SIG-M5 (cell line): ENCODE measurements at regions not wholly inside any gene's neighbourhood (a gene's known extent, or its start where the extent isn't known, plus 50 kb on each side); places are given as distances from the start of the nearest gene placed in this dataset.
"Not testable (repeated sequence)": the region's sequence is repeated elsewhere in the genome, so short reads cannot be mapped to it uniquely, and the experiment has no call there.

Experiments
- DNase-seq: peaks from one replicate; lab custom pipeline; 2025; lab: John Stamatoyannopoulos, UW

DNA sequence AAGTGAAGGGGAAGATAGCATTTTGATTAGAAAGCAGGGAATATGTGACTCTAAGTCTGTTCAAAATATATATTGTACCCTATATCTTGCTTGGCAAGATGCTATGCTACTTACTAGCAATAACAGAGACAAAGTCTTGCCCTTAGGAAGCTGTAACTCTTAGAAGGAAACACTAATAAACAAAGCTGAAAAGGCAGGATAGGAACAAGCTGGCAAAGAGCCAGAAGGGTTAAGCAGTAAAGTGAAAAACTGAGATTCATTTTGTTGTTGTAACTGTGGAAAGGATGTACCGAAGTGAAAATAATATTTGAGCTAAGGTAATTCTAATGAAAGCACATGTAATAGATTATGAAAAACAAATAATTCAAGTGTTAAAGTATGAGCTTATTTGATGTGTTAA, 527.1 kb upstream of the FLRT2 start:
- no peak for DNase-seq

DNA sequence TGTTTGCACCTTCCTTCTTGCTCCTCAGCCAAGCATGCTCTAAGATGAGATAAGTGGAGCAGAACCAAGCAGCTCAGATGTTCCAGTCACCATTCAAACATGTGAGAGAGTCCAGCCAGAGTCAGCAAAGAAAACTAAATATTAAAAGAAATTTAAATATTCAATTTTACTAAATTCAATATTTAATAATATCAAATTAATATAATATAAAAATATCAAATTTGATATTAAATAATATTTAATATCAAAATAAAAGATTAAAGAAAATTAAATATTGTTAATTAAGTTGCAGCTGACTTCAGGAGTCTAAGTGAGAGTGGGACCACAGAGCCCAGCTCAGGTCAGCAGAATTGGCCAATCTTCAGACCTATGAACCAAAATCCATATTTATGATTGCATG, 526.1 kb upstream of the FLRT2 start:
- DNase-seq = no peak

DNA sequence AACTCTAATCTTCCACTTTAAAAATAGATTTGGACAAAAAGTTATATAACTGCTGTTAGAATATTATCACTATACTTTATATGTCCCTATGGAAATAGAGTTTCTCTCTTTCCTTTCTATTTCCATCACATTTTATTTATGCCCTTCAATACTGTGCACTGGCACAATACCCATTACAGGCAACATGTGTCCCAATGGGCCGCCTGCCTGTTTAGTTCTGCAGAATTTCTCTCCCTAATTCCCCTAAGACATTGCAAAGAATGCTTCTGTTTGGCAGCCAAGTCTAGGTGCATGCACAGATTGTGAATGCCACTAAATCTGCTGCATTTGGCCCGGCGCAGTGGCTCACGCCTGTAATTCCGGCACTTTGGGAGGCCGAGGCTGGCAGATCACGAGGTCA, 520.4 kb upstream of the FLRT2 start:
- DNase-seq = no peak

DNA sequence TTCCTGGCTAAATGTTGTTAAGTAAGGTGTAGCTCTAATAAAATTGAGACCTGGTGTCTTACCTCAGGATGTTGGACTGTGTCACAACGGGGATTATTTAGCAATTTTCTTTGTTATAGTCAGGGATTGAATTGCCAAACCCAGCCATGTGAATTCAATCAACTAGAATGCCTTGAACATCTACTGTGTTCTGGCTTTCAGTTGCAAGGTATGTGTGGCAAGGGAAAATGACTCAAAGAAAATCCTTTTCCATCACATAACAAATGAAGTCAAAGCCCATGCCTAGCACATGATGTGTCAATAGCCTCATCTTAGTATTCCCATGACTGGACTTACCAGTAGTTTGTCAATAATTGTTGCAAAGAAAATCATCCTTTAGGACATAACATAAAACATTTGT, 519.8 kb upstream of the FLRT2 start:
- DNase-seq = no peak

DNA sequence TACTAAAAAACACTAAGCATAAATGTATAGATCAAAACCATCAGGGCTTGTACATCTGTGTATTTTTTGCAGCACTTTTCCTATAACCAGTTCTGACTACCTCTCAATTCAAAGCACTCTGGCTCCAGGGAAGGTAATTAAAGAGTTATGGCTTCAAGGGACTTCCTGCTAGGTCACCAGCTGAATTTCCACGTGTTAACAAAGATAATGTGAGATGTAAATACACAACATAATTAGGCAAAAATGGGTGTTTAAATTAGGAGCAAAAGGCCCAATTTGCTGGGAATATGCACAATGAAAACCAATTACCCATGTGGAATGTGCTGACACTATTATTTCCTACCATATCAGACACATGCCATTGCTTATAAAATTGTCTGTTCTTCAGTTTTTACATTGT, 513.4 kb upstream of the FLRT2 start:
- no peak for DNase-seq

DNA sequence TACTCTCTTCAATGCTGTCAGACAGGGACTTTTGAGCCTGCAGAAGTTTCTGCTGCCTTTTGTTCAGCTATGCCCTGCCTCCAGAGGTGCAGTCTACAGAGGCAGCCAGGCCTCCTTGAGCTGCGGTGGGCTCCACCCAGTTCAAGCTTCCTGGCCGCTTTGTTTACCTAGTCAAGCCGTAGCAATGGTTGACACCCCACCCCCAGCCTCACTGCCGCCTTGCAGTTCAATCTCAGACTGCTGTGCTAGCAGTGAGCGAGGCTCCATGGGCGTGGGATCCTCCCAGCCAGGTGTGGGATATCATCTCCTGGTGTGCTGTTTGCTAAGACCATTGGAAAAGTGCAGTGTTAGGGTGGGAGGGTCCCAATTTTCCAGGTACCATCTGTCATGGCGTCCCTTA, 506.1 kb upstream of the FLRT2 start:
- DNase-seq = not testable (repeated sequence)

DNA sequence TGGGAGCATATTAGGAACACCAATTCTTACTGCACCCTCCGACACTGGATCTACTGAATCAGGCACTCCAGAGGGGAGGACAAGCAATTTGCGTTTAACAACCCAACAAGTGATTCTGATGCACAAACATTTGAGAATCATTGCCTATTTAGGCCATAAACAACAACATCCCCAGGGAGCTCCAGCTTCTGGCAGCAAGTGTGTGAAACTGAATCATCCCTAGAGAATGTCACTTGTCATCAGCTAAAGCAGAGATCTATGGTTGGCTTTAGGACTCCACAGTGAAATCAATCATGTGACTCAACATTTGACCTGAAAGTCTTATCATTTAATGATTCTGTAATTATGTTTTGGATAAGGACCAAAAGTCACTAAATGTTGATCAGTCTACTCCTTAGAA, 505.0 kb upstream of the FLRT2 start:
- DNase-seq = no peak

DNA sequence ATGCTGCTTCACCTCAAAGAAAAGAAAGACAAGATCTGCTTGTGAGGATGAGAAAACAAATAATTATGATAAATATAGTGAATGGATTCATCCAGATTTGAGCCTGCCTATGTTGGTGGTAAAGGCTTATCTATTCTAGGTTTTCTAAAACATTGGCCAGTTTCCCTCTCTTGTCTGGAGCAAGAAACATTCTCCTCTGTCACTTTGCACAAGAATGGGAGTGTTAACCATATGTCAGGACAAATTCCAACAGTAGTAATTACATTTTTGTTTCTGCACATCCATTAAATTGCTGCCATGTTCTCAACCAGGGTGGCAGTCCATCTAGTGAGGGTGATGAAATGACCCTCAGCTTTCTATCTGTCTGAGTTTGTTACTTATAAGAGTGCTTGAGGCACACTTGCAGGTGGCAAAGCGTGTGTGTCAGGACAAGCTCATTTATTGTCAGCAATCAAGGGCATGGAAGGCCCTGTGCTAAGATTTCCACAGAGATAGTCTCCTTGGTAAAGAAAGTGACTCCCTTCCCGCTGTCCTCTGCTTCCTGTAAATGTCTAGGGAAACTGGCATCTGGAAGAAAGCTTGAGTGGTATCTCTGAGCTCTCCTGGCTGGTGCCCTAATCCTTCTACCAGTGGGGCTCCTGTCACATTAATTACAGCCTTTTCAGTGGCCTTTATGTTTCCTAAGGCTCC, 502.1 kb upstream of the FLRT2 start:
- DNase-seq = no peak

DNA sequence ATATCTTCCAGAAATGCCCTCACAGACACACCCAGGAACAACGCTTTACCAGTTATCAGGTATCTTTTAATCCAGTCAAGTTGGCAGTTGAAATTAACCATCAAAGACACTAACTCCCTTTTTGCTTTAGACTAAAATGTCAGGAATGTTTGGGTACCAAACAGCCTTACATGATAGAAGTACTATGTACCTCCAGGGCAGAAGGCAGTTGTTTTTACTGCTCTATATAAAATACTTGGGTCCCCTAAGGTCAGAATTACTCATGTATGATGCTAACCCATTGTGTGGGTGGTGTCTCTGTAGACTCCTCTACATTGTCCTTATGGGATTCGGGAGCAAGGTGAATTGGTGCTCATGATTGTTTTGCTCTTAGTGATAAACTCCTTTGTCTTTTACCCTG, 492.5 kb upstream of the FLRT2 start:
- DNase-seq = no peak

DNA sequence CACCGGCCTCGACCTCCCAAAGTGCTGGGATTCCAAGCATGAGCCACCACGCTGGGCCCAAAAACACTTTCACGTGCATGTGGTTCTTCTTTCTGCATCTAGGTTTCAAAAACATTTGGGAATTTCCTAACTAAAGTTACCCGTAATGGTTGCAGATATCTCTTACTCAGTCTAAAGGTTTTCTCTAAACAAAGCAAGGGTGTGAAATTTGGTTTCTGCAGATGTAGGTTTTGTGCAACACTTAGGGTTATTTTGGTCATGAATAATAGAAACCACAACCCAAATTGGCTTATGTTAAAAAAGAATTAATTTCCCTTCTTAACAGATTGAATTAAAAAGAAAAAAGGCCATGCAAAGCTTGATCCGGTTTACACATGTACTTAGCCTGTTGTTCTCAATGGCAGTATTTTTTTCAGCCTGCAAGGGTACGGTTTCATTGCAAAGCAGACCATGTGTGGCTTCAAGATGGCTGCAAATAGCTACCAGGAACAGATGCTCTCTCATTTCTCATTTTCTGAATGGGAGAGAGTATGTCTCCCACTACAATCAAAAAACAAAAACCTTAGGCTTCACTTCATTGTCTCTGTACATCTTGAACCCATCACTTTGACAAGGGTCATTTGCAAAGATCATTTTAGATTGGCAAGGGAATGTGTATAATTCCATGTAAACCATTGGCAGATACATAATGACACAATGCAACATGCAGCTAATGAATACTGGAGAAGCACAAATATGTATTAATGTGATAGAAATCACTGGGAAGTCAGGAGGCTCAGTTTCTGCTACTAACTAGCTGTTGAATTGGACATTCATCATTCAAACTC, 491.2 kb upstream of the FLRT2 start:
- no peak for DNase-seq

DNA sequence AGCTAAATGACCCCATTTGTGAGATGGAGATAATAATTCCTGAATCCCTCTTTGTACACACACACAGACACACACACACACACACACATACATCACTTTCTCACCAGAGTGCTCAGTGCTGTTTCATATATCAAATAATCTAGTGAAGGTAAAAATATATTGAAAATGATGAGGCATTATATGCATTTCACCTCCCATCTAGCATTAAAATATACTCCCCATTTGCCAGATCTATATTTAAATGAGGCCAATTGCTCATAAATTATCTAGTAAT, 490.7 kb upstream of the FLRT2 start:
- no peak for DNase-seq

DNA sequence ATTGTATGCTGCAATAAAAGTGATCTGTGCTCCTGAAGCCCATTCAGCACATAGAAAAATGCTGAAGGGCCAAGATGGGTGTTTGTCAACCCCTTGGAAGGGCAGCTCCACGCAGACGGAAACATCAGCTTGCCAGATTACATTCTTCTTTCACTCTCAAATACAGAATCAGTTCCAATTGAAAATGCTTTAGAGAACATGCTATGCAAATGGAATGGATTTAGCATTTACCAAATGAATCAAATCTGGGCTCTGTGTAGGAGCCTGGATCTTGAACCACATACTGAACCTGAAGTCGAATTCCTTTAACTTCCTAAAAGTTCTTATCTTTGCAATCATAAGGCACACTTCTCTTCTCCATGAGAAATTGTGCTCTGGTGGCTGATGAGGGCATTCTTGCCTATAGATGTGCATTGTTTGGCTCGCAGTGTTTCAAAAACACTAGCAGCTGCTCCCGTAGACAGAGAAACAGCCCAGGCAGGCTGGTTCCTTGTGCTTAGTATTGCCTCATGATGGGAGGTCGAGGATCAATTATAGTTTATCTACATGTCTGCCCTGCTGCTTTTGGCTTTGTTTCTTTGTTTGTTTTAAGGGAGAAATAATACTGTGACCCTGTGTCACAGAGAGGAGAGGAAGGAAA, 489.8 kb upstream of the FLRT2 start:
- no peak for DNase-seq

DNA sequence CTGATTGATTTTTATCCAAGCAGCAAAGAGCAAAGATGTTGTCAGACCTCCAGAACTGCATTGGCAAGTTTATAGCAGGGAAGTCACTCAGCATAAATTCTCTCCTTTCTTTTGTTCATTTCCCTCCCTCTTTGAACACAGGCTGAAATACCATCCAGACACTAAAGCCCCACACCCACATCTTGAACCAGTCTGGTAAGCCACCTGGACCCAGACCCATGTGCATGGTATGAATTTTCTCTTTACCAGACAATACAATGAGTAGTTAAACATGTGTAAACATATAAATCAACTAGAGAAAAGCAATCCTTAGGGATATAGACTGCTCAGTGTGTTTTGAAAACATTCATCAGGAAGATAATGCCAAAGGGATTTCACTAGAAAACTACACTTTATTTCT, 488.3 kb upstream of the FLRT2 start:
- DNase-seq = no peak

DNA sequence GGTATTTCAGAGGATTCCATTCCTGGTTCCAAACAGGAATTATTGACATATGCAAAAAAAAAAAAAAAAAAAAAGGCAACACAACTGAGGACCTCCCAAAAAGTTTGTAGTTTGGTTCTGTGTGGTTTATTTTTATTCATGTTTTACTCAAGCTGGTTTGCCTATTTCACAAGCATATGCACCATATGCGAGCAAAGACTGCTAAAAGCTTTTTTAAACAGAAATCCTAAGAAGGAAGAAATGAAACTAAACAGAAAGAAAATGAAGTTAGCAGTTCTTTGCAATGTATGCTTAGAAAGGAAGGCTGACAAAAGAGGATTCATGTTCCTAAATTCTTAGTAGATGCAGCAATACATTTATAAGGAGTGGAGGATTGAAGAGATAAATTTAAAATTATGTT, 487.6 kb upstream of the FLRT2 start:
- no peak for DNase-seq

DNA sequence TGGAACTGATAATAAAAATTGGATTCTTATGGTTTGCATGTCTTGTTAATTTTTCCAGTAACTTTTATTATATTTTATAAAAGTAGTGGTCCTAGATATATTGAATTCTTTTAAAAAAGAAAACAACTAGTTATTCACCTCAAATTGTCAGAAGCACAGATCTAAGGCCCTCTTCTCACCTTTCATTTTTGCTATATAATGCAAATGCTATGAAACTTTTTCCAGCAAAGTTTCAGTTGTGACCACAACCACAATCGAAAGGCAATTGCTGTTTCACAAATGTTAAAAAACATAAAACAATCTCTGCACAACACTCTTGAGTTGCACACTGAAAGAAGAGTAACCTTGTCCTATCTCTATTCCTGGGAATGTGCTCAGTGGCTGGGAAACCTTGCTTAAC, 479.8 kb upstream of the FLRT2 start:
- DNase-seq = no peak

DNA sequence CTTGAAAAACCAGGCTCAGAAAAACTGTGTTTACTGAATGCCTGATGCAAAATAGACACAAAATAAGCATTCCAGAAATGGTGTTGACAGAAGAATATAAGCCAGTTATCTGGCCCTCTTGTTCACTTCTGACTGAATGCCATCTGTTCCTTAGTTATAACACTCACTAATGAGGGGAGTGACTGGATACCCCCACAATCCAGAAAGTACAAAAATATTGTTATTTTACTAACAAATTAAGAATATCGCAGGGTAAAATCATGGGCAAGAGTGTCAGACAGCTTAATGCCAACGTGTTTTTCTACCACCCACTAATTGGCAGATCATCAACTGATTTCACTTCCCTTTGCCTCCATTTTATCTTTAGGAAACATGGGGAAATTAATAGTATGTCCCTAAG, 477.3 kb upstream of the FLRT2 start:
- DNase-seq = no peak

DNA sequence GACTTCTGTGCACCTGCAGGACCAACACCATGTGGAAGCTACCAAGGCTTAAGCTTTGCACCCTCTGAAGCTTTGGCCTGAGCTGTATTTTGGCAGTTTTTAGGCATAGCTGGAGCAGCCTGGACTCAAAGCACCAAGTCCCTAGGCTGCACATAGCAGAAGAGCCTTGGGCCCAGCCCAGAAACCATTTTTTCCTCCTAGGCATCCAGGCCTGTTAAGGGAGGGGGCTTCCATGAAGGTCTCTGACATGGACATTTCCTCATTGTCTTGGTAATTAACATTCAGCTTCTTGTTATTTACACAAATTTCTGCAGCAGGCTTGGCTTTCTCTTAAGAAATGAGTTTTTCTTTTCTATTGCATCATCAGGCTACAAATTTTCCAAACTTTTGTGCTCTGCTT, 475.8 kb upstream of the FLRT2 start:
- DNase-seq = no peak

DNA sequence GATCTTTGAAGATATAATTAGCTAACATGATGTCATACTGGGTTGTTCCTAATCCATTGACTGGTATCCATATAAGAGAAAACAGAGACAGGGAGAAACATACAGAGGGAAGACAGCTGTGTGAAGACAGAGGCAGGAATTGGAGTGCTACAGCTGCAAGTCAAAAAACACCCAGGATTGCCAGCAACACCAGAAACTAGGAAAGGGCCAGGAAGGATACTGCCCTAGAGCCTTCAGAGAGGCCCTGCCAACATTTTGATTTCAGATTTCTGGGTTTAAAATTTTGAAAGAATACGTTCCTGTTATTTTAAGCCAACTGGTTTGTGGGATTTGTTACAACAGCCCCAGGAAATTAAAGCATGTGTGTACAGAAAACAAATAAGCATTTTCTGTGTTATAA, 473.7 kb upstream of the FLRT2 start:
- no peak for DNase-seq

DNA sequence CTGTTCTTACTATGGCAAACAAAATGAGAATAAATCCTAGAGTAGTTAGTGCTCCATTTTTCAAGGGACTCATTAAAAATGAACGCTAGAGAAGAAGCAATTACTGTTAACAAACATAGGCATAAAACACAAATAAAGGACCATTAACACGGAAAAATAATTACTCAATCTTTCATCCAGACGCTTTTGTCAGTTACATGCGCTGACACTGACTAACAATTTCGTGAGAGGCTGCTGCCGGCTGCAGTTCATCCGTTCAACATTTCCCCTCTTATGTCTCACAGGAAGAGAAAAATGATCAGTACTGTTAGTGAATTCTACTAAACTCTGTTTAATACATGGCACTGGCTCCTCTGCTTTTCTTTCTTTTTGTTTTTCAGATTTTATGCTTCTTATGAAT, 472.7 kb upstream of the FLRT2 start:
- no peak for DNase-seq

DNA sequence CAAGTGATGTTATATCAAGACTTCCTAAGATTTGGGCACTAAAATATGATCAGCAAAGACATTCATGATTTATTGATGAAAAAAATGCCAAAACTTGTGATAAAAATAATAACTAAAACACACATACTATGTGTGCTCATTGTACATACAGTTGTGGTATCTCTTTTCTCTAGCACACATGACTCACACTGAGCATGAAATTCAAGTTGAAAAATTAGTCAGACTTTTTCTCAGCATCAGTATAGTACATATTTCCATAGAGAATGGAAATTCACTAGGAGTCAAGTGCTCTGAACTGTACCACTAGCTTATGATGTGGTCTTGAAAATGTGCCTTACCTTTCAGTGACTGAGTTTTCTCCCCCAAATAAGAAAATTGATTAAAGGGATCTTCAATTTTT, 471.8 kb upstream of the FLRT2 start:
- DNase-seq = no peak

DNA sequence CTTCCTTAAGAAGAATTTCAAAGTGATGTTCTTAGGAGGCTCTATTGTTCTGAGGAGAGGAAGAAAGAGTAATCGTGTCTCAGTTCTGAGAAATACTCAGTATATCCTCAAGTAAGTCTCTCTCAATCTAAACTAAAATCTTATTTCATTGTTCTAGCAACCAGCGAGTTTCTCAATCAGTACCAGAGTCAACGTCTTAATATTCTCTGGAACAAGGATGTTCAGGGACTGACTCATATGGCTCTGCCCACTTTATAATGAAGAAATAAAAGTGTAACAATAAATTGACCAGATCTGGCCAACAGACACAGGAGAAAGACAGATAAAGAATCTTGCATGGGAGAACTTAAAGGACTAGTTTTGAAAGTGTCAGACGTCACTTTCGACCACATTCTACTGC, 469.8 kb upstream of the FLRT2 start:
- DNase-seq = no peak

DNA sequence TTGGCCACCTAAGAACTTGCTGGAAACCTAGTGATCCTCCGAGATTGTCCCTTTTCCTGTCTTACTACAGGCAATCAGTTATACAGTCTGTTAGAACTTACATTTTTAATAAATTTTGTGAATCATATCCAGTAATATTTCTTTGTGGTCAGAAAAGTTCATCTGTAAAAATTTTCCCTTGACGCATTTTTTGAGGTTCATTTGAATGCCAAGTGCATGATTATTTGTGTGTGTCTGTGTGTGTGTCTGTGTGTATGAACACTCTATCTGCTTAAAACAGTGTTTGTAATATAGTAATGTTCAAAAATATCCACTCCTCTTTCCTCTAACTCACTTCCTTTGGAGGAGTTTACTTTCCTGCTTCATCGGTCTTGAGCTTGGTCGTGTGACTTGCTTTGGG, 468.7 kb upstream of the FLRT2 start:
- DNase-seq = no peak

DNA sequence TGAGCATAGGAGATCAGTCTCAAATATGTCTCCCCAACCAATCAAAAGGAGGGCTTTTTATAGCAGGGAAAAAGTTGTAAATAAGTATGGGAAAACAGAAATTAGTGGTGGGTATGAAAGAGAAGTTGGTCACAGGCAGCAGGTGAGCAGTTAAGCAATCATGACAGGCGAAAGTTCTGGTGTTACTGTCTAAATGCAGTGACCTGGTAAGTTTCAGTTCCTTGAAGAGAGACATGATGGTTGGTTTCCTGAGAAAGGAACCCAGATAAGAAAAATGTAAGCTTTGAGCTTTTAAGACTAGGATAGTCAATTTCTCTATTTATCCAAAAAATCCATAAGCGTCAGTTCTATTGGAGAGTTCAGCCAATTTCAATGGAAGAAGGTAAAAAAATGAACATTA, 466.2 kb upstream of the FLRT2 start:
- DNase-seq = no peak

DNA sequence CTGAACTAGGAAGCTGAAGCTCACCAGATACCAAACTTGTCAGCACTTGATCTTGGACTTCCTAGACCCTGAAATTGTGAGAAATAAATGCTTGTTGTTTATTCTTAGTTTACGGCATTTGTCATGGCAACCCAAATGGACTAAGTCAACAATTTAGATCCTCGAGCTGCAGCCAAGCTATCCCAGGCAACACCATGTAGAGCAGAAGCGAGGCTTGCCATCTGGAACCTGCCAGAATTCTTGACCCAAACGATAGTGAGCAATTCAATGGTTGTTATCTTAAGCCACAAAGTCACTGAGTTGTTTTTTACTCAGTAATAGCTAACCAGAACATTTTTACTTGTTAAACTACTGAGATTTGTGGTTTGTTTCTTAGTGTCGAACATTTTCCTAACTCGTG, 458.5 kb upstream of the FLRT2 start:
- no peak for DNase-seq
